ENCODE measurements at regions not wholly inside any gene's neighbourhood (a gene's known extent, or its start where the extent isn't known, plus 50 kb on each side); places are given as distances from the start of the nearest gene placed in this dataset.

GRCh38 chr5:118257066-118257465, 731.3 kb downstream of the DTWD2 start:
- no peak for DNase-seq

GRCh38 chr5:118253225-118254061, 734.9 kb downstream of the DTWD2 start:
- DNase-seq = no peak

- DNase-seq = no peak
Measured at GRCh38 chr5:118249386-118249785, 739.0 kb downstream of the DTWD2 start.

- peak in 1 of 4 experiments; percentile 1 for DNase-seq
Measured at GRCh38 chr5:118247458-118247857, 740.9 kb downstream of the DTWD2 start.

GRCh38 chr5:118243613-118244012, 744.7 kb downstream of the DTWD2 start:
- no peak for DNase-seq

GRCh38 chr5:118243068-118243467, 745.3 kb downstream of the DTWD2 start:
- no peak for DNase-seq

GRCh38 chr5:118236108-118236849, 752.1 kb downstream of the DTWD2 start:
- no peak for DNase-seq

GRCh38 chr5:118233606-118234005, 754.7 kb downstream of the DTWD2 start:
- DNase-seq = no peak

GRCh38 chr5:118228489-118228888, 759.9 kb downstream of the DTWD2 start:
- DNase-seq = no peak

- no peak for DNase-seq
Measured at GRCh38 chr5:118224546-118224945, 763.8 kb downstream of the DTWD2 start.

GRCh38 chr5:118220556-118221195, 767.7 kb downstream of the DTWD2 start:
- DNase-seq = no peak

- DNase-seq = no peak
Measured at GRCh38 chr5:118211606-118212005, 776.7 kb downstream of the DTWD2 start.

GRCh38 chr5:118208031-118208453, 780.3 kb downstream of the DTWD2 start:
- DNase-seq = no peak

- no peak for DNase-seq
Measured at GRCh38 chr5:118199801-118200200, 788.5 kb downstream of the DTWD2 start.

- no peak for DNase-seq
Measured at GRCh38 chr5:118196229-118196628, 792.1 kb downstream of the DTWD2 start.

GRCh38 chr5:118195211-118195610, 793.1 kb downstream of the DTWD2 start:
- no peak for DNase-seq

- no peak for DNase-seq
Measured at GRCh38 chr5:118193194-118193905, 795.0 kb downstream of the DTWD2 start.

- DNase-seq = no peak
Measured at GRCh38 chr5:118185018-118185417, 803.3 kb downstream of the DTWD2 start.

- DNase-seq = no peak
Measured at GRCh38 chr5:118176146-118176545, 812.2 kb downstream of the DTWD2 start.

GRCh38 chr5:118174671-118175070, 813.7 kb downstream of the DTWD2 start:
- no peak for DNase-seq

GRCh38 chr5:118173340-118173739, 815.0 kb downstream of the DTWD2 start:
- DNase-seq = no peak

GRCh38 chr5:118165619-118166018, 822.7 kb downstream of the DTWD2 start:
- DNase-seq = no peak

GRCh38 chr5:118156181-118156580, 832.2 kb downstream of the DTWD2 start:
- no peak for DNase-seq
